HG02759 (cell line): ENCODE measurements at regions not wholly inside any gene's neighbourhood (a gene's known extent, or its start where the extent isn't known, plus 50 kb on each side); places are given as distances from the start of the nearest gene placed in this dataset.

Experiments used
- ATAC-seq: cut with Tn5 transposase; IDR thresholded peaks from one replicate; pipeline ENCODE4 v1.9.1; 2021; ENCODE audit warnings: mild to moderate bottlenecking, moderate library complexity; ENCODE audit not compliant: unreplicated experiment

DNA sequence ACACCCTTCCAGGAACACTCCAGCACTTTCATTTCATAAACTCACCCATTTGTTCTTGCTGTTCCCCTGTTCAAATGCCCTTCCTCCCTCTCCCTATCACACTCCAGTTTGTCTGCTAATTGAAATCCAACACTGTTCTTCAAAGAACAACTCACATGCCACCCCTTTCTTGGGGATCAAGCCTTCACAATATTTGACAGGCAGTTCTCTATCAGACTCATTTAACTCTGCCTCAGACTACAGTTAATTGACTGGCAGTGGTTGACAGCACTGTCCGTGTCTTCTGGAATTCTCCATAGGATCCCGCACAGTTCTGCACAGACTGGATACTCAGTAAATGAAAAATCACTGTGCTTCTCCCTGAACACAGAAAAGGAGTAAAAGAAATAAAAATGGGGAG, 87.8 kb downstream of the PMP22 start:
- no peak for ATAC-seq

GRCh38 chr17:15175356-15175755, 89.8 kb downstream of the PMP22 start:
- ATAC-seq = no peak

DNA sequence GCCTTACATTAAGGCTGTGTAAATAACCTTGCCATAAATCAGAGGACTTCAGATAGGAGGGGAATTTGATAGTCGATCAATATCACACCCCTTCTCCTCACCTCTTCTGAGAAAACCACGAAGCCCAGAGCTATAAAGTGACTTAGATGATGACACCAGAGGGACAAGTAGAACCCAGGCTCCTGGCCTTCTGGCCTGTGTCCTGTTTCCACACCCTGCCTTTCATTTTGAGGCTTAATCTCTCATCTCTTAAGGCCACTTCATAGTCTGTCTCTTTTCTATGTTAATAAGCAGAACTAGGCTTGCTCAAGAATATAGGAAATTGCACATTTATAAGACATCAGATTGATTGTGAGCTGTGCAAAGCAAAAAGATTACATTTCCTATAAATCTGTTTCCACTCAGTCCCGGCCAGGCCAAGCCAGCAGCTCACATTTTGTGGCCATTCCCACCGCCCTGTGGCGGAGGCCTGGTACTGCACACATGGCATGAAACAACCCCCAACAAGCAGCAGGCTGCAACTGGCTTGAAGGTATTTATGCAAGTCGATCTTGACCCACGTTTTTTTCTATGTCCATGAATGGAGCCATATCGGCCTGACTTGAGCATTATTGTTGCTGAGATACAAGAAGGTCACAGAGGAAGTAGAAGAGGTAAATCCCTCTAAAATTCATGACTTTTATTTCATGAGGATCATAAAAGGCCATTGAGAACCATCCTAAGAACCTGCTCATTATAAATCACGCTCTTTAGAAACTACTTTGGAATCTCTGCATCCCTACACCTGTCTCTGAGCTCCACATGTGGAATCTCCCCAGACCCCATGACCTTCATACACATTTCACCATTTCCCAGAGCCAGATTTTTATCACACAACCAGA, 93.7 kb downstream of the PMP22 start:
- ATAC-seq = peak; percentile 77

DNA sequence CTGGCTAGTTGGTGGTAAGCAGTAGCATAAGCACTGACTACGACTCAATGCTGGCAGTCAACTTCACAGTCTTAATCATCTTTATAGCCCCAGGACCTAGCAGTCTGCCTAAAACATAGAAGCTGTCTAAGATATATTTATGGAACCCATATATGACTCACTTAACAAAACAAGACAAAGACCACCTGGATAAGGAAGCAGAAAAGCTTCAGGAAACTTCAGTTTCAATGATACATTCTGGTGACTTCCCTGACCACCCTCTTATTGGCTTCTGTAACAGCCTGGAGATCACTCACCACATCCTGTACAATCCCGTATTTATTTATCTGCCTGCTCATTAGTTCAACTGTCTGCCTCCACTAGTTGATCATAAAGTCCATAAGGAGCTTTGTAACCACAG, 95.5 kb downstream of the PMP22 start:
- no peak for ATAC-seq

DNA sequence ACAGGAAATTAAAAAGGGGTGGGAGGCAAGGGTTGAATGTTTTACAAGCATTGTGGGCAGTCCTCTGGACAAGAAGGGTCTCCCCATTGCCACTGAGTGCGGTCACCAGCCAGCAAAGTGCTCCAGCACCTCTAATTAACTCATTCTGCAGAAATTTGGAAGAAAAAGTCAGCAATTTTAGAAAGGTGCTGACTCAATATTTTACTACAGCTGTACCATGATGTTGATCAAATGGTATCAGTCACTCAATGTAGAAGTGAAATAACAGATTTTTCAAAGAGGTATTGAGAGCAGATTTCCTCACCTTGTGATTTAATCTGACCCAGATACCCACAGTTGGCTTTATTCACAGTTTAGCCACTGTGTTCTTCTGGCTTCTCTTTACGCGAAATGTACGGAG, 96.7 kb downstream of the PMP22 start:
- ATAC-seq = no peak

- no peak for ATAC-seq
Observed at GRCh38 chr17:15161395-15161794, 103.7 kb downstream of the PMP22 start.

DNA sequence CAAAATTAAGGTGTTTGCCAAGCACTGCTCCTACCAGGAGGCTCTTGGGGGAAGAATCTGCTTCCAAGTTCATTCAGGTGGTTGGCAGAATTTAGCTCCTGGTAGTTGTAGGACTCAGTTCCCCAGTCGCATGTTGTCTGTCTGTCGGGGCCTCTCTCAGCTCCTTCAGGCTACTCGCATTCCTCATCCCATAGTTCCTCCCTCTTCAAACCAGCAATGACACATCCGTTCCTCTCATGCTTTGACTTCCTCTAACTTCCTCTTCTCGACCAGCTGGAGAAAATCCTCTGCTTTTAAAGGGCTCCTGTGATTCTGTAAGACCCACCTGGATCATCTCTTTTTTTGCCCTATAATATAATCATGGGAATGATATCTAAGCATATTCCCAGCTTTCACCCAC, 108.1 kb downstream of the PMP22 start:
- ATAC-seq = no peak

DNA sequence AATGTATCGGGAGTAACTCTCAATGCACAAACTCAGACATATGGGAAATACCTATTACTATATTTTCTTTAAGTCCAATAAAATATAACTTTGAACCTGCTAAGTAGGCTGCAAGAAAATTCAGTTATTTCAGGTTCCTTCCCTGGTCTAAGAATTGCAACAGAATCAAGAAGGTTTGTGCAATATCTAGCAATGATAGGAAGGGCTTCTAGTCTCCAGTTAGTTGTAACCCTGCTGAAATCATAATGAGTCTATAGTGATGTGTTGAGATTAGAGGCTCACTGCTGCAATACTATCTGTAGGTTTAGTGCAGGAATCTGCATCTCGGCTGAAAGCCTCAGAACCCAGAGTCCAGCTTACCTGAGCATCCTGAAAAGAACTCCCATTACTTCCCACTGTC, 110.5 kb downstream of the PMP22 start:
- ATAC-seq = no peak

DNA sequence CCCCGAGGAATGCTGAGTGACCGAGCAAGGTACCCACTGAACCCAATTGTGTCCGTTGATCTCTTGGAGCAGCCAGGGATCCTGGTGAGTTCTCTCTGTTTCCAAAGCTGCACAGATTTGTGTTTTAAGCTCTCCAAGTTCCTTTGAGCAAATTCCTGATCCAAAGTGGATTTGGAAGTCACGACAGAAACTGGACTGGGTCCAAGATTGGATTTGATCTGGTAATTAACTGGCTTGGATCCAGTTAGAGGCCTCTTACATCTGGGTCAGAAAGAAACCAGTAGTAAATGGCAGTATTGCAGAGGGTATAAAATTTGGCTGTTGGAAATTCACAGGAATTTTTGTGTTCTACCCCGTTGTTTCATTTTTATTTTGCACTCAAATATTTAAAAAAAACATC, 119.5 kb downstream of the PMP22 start:
- ATAC-seq = no peak

GRCh38 chr17:15143524-15143923, 121.6 kb downstream of the PMP22 start:
- no peak for ATAC-seq

- ATAC-seq = no peak
Observed at GRCh38 chr17:15134363-15134762, 130.8 kb downstream of the PMP22 start.

DNA sequence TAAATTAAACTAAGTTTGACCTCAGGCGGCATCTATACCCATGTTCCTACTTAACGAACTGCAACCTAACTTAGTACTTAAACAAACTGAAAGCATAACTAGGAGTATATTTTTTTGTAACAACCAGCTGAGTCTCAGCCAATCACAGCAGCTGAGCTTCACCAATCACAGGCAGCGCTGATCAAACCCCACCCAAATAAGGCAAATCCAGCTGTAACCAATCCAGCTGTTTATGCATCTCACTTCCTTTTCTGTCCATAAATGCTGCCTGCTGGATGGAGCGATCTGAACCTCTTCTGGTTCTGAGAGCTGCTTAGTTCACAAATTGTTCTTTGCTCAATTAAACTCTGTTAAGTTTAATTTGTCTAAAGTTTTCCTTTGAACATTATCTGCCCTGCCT, 131.3 kb downstream of the PMP22 start:
- no peak for ATAC-seq

DNA sequence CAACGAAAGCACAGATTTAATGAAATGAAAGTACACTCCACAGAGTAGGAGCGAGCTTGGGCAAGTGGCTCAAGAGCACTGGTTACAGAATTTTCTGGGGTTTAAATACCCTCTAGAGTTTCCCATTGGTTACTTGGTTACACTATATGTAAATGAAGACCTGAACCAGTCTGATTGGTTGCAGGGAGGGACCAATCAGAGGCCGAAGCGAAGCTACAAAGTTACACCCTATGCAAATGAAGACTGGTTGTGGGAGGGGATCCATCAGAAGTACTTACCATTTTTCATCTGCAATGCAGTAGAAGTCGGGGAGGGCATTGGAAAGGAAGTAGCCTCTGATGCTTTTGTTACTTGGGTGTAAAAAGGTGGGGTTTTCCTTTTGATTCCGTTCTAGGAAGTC, 132.0 kb downstream of the PMP22 start:
- ATAC-seq = no peak

DNA sequence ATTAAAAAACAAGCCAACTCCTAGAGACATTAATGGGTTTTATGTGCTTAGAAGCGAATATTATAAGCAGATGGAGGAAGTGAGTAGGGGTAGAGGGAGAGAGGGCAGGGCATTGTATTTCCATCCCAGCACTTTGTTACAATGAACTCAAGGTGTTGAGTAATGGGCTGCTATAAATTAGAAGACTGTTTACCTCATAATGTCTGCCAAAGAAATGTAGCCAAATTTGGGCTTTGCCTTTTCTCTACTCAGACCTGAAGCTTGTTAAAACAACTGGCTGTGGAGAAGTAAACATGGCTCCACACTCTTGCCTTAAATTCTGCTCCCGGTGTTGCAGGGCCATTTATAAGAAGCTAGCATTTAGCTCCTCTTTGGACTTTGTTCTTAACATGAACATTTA, 134.7 kb downstream of the PMP22 start:
- no peak for ATAC-seq

- ATAC-seq = no peak
Observed at GRCh38 chr17:15129986-15130385, 135.1 kb downstream of the PMP22 start.

- no peak for ATAC-seq
Observed at GRCh38 chr17:15124746-15125145, 140.4 kb downstream of the PMP22 start.

GRCh38 chr17:15124264-15124595, 140.9 kb downstream of the PMP22 start:
- ATAC-seq = no peak

DNA sequence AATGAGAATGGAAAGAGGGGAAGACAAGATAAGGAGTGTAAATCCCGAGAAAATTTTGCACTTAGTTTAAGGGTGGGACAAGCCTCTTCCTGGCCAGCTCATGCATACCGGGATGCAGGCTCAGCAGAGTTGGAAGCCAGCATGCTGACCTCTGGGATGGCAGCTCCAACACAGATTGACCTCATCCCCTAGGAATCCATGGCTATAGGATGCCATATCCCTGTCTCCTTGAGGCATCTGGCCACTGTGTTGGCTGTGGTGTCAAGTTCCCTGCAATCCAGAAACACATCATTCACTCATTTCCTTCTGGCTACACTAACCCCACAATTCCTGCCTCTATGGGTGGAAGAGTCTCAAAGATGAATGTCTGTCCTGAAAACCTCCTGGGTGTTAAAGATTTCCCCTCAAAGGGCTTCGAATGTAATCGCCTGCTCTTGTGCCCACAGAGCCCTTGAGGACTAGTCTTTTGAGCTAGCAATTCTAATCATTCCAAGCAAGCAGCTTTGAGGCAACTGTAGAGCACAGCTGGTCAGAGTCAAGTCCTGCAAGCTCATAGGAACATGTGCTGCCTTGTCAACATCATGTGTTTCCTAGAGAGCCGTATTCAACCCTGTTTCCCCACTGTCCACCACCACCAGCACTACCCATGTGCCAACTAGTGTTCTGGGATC, 141.4 kb downstream of the PMP22 start:
- ATAC-seq = no peak

DNA sequence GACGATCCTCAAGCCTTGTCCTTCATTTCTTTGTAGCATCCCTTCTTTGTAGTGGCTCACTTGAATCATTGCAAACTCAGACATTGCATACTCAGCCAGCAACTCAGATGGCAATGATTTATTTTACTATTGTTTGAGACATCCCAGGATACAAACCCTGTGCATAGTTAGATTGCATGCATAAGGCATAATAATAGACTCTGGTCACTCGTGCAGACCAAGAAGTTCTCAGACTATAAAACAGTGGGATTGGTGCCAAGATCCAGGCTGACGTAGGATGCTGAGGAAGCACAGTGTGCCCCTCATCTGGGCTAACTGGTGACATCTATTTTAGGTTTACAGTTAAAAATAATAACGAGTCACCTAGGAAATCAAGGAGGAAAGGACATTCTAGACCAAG, 142.3 kb downstream of the PMP22 start:
- no peak for ATAC-seq

DNA sequence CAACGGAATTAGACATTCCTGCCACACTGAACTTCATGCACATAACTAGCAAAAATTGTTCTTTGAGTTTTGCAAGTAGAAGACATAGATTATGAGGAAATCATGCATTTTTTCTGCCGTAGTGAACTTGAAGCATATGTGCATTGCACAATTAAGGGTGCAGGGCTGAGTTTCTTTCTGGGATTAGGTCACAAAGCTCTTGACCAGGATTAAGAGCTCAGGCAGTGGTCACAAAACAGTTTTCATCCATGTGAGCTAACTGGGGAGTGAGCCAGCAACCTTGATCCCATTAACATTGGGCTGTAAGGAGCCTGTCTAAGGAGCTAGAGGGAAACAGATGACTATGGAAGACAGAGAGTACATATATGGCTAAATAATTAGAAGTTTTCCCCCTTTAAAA, 143.7 kb downstream of the PMP22 start:
- no peak for ATAC-seq

DNA sequence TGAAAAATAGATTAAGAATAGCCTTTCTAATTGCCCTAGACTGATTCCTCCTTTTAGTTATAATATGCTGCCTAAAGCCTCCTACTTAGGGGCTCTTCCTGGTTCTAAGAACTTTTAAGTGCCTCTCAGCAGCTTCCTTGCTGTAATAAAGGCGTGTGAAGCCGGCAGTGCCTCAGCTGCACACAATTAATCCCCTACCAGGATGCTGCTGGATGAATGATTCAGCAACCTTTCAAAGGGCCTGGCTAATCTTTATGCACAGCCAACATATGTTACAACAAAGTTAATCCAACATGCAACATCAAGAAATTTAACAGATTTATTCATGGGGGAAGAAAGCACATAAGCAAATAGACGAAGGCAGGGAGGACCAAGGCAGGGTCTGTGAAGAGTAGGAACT, 145.2 kb downstream of the PMP22 start:
- ATAC-seq = no peak

DNA sequence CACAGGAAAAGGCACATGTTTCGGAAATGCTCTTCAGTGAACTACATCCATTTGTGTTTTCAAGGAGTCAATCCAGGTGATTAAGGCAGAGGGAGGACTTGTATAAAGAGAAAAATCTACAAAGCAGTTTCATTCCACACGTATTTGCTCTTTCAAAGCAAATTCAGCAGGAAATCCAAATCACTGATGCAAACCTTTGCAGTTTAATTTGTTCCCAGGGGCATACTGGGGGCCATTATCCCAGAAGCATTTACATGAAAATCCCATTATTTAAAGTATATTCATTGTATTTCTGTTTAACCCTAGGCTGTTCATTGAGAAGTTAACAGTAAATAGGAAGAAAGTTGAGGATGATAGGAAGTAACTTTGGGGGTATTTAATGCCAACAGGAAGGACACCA, 147.9 kb downstream of the PMP22 start:
- no peak for ATAC-seq
